IPS DF 6.9 (cell line): ENCODE measurements at regions not wholly inside any gene's neighbourhood (a gene's known extent, or its start where the extent isn't known, plus 50 kb on each side); places are given as distances from the start of the nearest gene placed in this dataset.
"Not testable (repeated sequence)": the region's sequence is repeated elsewhere in the genome, so short reads cannot be mapped to it uniquely, and the experiment has no call there.

Experiments
- DNase-seq: peaks from one replicate; pipeline ENCODE4 v3.0.0-alpha.2; 2013; ENCODE audit warnings: low read depth, low spot score
- H3K27ac ChIP-seq: one replicate; pipeline ENCODE4 v1.5.1; 2013; ENCODE audit warnings: low read length, control low read depth
- H3K27me3 ChIP-seq: 2 replicates; pipeline ENCODE4 v1.6.1; 2013; ENCODE audit warnings: mild to moderate bottlenecking, low read length; ENCODE audit not compliant: control insufficient read depth, insufficient read depth
- H3K36me3 ChIP-seq: 2 replicates; pipeline ENCODE4 v1.6.1; 2013; ENCODE audit warnings: low read length; ENCODE audit not compliant: control insufficient read depth, insufficient read depth
- H3K4me1 ChIP-seq: 2 replicates; pipeline ENCODE4 v1.6.1; 2013; ENCODE audit warnings: low read length; ENCODE audit not compliant: control insufficient read depth, insufficient read depth
- H3K4me3 ChIP-seq: 2 replicates; pipeline ENCODE4 v1.5.1; 2013; ENCODE audit warnings: mild to moderate bottlenecking, low read length
- H3K9me3 ChIP-seq: 2 replicates; pipeline ENCODE4 v1.6.1; 2013; ENCODE audit warnings: low read length, inconsistent platforms; ENCODE audit not compliant: control insufficient read depth, insufficient read depth
- WGBS: extraction: QIAGEN DNeasy Blood & Tissue Kit; methylation state at CpG from one replicate; pipeline ENCODE4 v1.1.7; 2013; ENCODE audit warnings: mixed read lengths, missing lambda C conversion rate; ENCODE audit not compliant: insufficient read length, insufficient coverage; 5-methylcytosine and 5-hydroxymethylcytosine counted together

DNA sequence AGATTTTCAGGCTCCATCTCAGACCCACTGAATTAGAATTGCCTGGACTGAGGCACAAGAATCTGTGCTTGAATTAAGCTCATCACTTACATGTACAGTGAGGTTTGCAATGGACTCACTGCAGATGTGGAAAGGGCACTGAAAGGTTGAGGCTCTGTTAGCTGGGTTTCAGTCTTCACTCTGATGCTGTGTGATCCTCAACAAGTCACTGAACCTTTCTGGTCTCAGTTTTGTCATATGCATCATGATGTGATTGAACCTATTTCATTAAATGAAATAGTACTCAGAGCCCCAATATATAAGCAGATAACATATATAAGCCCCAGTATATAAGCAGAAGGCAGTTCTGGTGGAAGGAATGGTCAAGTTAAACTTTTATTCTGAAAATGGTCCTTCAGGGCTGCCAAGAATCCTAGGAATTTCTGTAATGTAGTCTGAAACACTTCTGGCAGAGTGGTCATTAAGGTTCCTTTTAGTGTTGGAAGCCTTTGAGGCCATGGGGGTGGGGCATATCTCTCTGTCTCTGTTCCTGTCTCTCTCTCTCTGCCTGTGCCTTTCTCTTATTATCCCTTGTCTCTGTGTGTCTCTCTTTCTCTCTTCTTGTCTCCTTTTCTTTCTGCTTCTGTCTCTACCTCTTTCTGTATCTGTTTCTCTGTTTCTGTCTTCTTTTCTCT, 110.4 kb downstream of the ADCYAP1 start:
- Histone ChIP-seq H3K4me3 (no peak overlapping the region), H3K4me1 (peaks cover 7% of the 10 kb centered on the region; the same call in 1 of the 2 replicates), H3K27ac (no peak overlapping the region), H3K9me3 (no peaks in the 10 kb centered on the region), H3K27me3 (no peaks in the 10 kb centered on the region; the same call in 1 of the 2 replicates), H3K36me3 (no peaks in the 10 kb centered on the region)
- peak; percentile 52 for DNase-seq

DNA sequence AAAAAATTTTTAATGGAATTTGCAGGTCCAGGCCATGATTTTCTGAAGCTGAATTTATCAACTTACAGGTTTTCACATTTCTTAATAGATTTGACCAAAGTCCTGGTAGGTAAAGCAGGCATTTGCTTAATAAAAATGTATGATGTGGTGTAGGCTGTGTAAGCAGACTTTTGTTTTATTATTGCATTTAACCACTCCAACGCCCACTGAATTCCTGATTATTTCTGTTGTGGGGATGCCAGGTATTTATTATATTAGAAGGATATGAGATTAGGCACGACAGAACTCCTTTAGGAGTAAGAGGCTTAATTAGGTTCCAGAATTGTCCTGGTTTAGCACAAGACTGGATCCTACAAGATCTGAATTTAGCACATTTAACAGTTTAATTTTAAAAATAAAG, 111.1 kb downstream of the ADCYAP1 start:
- no peak for DNase-seq
- Histone ChIP-seq H3K9me3 (no peaks in the 10 kb centered on the region), H3K4me3 (no peak overlapping the region), H3K36me3 (no peaks in the 10 kb centered on the region), H3K27ac (no peak overlapping the region), H3K27me3 (no peaks in the 10 kb centered on the region; the same call in 1 of the 2 replicates), H3K4me1 (peaks cover 7% of the 10 kb centered on the region; the same call in 1 of the 2 replicates)
- no CpG with 5 or more reads among the region's 2 CpGs for WGBS

DNA sequence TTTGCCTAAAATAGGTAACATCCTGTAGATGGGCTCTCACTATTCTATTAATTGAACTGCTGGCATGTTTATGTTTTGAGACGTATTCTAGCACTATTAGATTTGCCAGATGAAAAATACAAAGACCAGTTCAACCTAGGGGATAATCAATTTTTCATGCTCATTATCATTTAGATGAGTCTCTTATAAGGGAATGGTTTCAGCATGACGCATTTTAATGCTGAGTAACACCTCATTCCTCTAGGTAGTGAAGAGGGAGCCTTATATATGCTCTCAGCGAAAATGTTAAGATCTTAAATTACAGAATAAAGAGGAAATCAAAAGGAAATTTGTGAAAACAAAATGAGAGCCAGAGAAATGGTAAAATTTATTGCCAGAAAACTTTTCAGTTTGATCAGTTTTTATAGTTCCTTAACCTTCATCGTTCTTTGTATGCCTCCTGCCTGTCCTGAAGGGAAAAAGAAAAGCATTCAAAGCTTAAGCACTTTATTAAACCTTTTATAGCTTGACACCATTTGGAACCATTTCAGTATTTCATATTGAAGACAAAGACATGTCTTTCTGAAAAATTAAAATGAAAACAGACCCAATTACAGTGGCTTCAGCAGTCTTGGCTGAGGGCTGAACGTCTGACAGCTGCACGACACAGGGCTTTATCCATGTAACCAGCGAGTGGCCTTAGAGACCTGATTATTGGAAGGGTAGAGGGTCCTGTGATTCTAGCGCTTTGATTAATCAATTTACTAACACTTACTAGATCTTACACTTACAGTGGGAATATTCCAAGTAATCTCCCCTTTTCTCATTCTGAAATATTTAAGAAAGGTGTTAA, 112.8 kb downstream of the ADCYAP1 start:
- H3K27me3 ChIP-seq, result no peaks in the 10 kb centered on the region; the same call in 1 of the 2 replicates
- H3K27ac ChIP-seq, result no peak overlapping the region
- no peak for DNase-seq
- no peaks in the 10 kb centered on the region for H3K9me3 ChIP-seq
- WGBS, result no CpG with 5 or more reads among the region's 8 CpGs
- no peaks in the 10 kb centered on the region for H3K36me3 ChIP-seq
- peaks cover 7% of the 10 kb centered on the region; the same call in 1 of the 2 replicates for H3K4me1 ChIP-seq
- H3K4me3 ChIP-seq, result no peak overlapping the region

DNA sequence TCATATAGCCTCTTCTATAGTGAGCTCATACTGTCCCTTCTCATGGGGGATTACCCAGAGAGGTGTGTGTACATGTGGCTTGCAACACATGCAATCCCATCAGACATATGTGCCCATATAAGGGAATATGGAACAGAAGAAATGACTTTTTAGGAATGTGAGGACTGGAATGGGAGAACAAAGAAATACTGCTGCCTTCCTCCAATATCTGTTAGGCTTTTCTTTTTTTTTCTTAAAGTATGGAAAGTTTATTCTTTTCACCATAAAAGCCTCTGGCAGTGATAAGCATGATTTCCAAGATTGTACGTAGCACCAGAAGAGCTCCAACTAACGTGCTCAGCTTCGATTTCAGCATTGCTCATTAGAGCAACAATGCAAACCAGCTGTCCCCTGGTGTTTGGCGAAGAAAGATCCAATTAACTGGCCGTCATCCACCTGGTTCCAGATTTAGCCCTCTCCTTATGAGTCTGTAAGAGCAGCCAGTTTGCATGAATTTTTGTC, 113.6 kb downstream of the ADCYAP1 start:
- no peak for DNase-seq
- no peaks in the 10 kb centered on the region for H3K9me3 ChIP-seq
- WGBS, result no CpG with 5 or more reads among the region's 5 CpGs
- no peak overlapping the region for H3K4me3 ChIP-seq
- H3K36me3 ChIP-seq, result no peaks in the 10 kb centered on the region
- no peaks in the 10 kb centered on the region; the same call in 1 of the 2 replicates for H3K27me3 ChIP-seq
- H3K4me1 ChIP-seq, result peaks cover 4% of the 10 kb centered on the region; the same call in 1 of the 2 replicates
- no peak overlapping the region for H3K27ac ChIP-seq

DNA sequence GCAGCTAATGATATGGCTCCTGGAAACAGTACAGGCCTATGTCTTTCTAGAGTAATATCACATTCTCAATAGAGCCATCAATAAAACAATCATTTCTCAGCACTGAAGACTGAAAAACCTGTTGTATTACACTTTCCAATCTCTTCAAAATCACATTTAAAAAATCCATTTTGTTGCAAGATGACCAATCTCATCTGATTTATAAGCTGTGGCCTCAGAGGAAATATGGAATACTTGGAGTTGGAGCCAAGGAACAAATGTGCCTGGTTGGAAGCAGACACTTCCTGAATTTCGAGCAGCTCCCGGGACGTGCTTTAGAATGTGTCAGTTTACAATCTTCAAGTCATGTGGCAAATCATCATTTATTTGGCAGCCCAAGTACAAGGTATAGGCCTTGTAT, 114.5 kb downstream of the ADCYAP1 start:
- DNase-seq, result no peak
- no peaks in the 10 kb centered on the region for H3K9me3 ChIP-seq
- H3K4me1 ChIP-seq, result peaks cover 1% of the 10 kb centered on the region; the same call in 1 of the 2 replicates
- H3K27me3 ChIP-seq, result no peaks in the 10 kb centered on the region; the same call in 1 of the 2 replicates
- no CpG with 5 or more reads among the region's 3 CpGs for WGBS
- no peaks in the 10 kb centered on the region for H3K36me3 ChIP-seq
- H3K27ac ChIP-seq, result no peak overlapping the region
- H3K4me3 ChIP-seq, result no peak overlapping the region

DNA sequence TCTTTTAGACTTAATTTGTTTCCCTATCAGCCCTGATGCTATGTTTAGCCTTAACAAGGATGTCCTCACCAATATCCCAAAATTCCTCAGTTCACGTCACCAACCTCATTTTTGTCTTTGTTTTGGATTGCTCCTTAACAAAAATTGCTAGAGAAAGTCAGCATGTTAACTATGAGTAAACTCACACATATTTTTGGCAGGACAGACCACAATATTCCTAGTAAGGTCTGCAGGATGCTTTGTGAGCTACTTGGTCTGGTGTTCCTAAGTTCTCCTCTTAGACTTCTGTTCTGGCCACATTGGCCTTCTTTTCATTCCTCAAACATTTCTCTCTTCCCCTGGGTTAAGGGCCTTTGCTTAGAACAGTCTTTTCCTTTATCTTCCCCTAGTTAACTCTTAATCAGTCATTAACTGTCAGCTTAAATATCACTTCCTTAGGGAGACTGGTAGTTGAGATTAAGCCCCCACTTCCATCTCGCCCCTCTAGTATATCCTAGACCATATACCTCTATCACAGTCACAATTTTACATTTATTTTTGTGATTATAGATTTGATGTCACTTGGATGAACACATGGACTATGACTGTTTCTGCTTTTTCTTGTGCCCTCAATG, 116.2 kb downstream of the ADCYAP1 start:
- Histone ChIP-seq H3K27me3 (no peaks in the 10 kb centered on the region; the same call in 1 of the 2 replicates), H3K4me3 (no peak overlapping the region), H3K4me1 (no peaks in the 10 kb centered on the region; the same call in 1 of the 2 replicates), H3K36me3 (no peaks in the 10 kb centered on the region), H3K27ac (no peak overlapping the region), H3K9me3 (no peaks in the 10 kb centered on the region)
- DNase-seq, result no peak
- WGBS, result no CpG with 5 or more reads among the region's 2 CpGs

GRCh38 chr18:1026930-1027329, 122.3 kb downstream of the ADCYAP1 start:
- H3K4me3 ChIP-seq, result no peak overlapping the region
- no peak for DNase-seq
- no peaks in the 10 kb centered on the region for H3K27me3 ChIP-seq
- H3K27ac ChIP-seq, result no peak overlapping the region
- H3K4me1 ChIP-seq, result no peaks in the 10 kb centered on the region
- WGBS, result no CpG with 5 or more reads among the region's 1 CpG
- no peaks in the 10 kb centered on the region for H3K9me3 ChIP-seq
- H3K36me3 ChIP-seq, result no peaks in the 10 kb centered on the region

DNA sequence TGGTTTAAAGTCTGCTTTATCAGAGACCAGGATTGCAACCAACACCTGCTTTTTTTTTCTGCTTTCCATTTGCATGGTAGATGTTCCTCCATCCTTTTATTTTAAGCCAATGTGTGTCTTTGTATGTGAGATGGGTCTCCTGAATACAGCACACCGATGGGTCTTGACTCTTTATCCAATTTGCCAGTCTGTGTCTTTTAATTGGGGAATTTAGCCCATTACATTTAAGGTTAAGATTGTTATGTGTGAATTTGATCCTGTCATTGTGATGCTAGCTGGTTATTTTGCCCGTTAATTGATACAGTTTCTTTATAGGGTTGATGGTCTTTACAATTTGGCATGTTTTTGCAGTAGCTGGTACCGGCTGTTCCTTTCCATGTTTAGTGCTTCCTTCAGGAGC, 128.4 kb downstream of the ADCYAP1 start:
- H3K9me3 ChIP-seq, H3K27me3 ChIP-seq, H3K27ac ChIP-seq, H3K36me3 ChIP-seq, H3K4me1 ChIP-seq, H3K4me3 ChIP-seq, DNase-seq: not testable (repeated sequence)
- no CpG with 5 or more reads among the region's 3 CpGs for WGBS

- Histone ChIP-seq H3K4me1 (no peaks in the 10 kb centered on the region), H3K4me3 (no peak overlapping the region), H3K27me3 (no peaks in the 10 kb centered on the region), H3K9me3 (no peaks in the 10 kb centered on the region), H3K27ac (no peak overlapping the region), H3K36me3 (no peaks in the 10 kb centered on the region)
- no peak for DNase-seq
- no CpG with 5 or more reads among the region's 6 CpGs for WGBS
Measured at GRCh38 chr18:1034971-1035370, 130.3 kb downstream of the ADCYAP1 start.

DNA sequence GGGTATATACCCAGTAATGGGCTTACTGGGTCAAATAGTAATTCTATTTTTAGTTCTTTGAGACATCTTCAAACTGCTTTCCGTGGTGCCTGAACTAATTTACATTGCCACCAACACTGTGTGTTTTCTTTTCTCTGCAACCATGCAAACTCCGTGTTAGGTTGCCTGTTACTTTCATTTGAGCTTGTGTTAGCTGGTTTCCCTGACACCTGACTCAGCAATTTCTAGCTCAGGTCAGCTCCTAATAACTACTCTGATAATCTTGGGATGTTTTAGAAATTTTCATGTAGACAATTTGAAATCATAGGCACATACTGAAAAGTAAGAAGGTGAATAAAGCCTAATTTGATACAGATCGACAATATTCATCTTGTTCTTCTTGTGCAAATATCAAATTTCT, 132.3 kb downstream of the ADCYAP1 start:
- DNase-seq, result no peak
- H3K4me1 ChIP-seq, result no peaks in the 10 kb centered on the region
- H3K36me3 ChIP-seq, result no peaks in the 10 kb centered on the region
- H3K4me3 ChIP-seq, result no peak overlapping the region
- no CpG with 5 or more reads among the region's 3 CpGs for WGBS
- no peaks in the 10 kb centered on the region for H3K9me3 ChIP-seq
- H3K27ac ChIP-seq, result no peak overlapping the region
- H3K27me3 ChIP-seq, result no peaks in the 10 kb centered on the region
